ENCODE measurements at regions not wholly inside any gene's neighbourhood (a gene's known extent, or its start where the extent isn't known, plus 50 kb on each side); places are given as distances from the start of the nearest gene placed in this dataset.

DNA sequence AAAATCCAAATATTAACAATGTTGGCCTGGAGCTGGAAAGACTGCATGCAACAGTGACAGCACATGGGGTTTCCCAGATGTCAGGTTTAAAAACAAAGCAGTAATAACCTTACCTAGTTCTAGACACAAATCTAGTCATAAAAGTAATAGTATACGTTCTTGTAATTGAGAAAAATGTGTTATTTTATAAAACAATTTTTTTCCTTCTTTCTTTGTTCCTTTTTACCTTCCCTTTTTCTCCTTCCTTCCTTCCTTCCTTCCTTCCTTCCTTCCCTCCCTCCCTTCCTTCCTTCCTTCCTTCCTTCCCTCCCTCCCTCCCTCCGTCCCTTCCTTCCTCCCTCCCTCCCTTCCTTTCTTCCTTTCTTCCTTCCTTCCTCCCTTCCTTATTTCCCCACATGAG is 242.7 kb upstream of the PDE10A start:
- no peak for DNase-seq

DNA sequence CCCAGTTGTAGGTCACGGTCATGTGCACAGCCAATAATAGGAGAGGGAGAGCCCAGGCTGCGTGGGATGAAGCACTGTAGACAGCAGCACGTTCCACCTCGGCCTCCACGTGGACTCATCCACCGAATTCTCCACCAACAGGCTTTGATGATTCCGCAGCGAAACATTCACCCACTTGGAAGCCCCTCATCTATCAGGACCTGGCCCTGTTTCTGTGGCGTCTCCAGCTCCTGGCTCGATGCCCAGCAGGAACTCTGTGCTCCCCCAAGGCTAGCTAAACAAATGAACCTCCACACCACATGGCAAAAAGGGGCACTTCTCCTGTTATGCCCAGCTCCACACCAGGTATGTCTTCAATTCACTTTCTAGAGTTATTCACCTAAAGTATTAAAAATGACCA is 237.9 kb upstream of the PDE10A start:
- DNase-seq = no peak

DNA sequence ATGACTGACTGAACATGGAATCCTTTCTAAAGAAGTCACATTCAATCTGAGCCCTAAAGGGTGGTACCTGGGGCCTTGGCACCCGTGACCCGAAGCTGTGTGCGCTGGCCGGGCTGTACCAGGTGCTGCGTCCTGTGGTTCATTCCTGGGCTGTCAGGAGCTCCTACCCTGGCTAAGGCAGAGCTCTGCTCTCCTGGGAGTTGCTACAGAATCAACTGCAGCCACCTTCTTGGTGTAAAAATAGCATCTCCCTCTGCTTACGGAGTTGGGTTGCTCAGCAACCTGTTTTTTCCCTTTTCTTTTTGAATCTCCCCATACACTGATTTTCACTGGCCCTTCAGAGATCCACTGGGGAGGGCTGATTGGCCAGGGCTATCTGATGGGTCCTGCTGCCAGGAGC is 236.6 kb upstream of the PDE10A start:
- no peak for DNase-seq

DNA sequence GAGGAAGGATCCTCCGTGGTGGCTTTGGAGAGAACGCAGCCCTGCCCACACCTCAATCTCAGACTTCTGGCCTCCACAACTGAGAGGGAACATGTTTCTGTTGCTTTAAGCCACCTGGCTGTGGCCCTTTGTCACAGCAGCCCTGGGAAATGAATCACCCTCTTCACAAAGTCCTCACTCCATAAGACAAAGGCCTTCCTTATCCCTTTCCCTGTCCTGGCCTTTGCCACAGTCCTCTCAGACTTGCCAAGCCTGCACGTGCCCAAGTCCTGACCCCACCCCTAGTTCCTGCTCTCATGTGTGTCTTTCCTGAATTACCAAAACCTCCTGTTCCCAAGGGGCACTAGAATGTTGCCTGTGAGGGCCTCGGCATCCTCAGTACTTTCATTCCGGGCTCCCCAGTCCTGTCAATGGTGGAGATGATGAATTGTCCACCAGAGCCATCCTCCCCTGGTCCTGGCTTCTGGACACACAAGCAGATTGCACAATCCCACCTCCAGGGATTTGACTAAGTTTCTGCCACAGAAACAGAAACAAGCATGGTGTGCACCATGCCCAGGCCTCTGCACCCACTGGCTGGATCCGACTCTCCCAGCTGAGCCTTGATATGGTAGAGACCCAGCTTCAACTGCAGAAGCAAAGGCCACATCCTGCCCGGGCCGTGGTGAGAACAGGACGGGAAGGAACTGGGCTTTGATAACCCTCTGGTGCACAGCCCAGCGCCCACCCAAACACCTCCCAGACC is 232.6 kb upstream of the PDE10A start:
- DNase-seq = no peak

DNA sequence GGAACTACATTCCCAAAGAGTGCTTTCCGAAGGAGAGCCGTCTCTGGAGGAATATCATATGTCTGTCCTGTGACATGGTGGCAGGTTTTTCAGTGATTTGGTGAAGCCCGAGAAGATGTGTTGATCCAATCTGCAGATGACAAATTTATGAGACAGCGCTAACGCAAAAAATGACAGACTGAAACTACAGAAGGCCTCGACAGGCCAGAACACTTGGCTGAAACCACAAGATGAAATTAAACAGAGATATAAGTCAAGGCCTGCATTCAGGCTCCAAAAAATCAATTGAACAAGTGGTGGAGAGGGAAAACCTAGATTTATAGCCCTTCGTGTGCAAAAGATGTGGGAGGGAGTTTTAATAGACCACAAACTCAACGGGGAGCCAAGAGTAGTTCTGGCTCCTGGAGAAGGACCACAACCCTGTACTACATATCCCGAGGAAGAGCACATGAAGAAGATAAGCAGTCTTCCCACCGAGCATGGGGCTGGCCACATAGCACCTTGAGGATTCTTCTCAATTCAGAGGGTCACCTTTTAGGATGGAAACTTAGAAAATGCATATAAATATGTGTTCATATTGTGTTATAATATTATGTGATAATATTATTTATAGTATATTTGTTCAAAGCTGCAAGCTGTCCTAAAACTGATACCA is 231.3 kb upstream of the PDE10A start:
- no peak for DNase-seq

DNA sequence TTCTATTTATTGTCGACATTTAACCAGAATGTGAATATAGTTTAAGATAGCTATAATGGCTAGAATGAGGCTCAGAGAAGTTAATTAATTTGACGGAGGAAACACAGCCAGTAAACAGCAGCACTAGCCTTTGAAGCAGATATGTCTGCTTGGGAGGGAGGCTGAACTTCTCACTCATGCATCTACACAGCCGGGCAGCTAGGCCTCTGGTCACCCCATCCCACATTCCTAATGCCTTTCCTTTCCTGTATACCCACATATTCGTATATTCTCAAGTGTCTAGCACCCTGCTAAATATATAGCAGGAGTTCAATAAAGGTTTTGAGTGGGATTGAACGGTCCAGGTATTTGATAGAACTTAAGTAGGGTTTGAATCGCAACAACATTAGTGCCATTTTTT is 230.4 kb upstream of the PDE10A start:
- DNase-seq = no peak

DNA sequence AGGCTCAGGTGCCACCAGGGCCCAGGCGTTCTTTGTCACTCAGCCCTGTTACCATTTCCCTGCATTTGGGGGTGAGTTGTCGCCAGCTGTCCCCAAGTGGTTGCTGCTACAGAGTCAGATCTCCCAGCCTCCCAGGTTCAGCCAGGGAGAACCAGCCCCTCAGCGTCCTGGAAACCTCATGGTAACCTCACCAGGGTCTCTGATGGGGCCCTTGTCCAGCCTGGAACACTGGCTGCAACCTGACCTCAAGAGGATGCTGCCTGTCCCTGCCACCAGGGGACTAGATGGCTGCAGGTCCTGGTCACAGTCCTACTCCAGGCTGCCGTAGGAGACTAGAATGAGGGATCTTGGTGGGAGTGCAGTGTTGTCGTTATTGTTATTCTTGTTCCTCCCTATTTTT is 228.3 kb upstream of the PDE10A start:
- DNase-seq = no peak

DNA sequence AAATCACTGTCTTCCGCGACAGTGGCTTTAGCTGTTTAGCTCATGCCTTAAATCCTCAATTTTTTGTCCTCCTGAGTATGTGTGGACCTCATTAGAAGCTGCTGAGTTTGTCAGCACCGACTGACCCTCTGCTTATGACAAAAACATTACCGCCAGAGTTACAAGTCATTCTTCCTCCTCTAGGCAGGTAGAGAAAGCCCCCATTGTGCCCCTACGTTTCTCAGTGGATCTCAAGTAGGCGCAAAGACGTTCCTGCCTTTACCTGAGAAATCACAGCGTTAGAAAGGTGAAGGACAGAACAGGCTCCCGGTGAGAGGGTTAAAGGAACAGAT is 227.3 kb upstream of the PDE10A start:
- DNase-seq = no peak

DNA sequence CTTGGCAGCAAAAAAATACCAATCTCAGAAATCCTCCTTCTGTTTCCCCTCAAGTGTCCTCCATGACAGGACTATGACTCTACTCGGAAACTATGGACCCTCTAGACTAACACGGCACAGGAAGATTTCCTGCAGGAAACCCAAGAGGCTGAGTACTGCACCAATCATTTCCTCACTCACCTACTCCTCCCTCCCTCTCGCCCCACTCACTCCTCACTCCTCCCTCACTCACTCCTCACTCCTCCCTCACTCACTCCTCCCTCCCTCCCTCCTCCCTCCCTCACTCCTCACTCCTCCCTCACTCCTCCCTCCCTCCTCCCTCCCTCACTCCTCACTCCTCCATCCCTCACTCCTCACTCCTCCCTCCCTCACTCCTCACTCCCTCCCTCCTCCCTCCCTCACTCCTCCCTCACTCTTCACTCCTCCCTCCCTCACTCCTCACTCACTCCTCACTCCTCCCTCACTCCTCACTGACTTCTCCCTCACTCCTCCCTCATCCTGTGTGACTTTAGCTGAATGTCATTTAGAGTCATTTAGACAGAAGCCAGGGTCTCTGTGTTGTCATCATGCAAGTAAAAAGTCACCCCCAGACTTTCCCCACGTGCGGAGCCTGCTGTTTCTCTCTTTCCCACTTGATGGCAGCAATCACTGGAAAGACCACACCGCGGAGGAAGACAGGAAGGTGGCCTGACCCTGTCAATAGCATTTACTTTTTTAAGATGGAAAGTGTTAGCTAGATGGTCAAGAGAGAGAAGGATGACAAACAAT is 226.8 kb upstream of the PDE10A start:
- DNase-seq = no peak

DNA sequence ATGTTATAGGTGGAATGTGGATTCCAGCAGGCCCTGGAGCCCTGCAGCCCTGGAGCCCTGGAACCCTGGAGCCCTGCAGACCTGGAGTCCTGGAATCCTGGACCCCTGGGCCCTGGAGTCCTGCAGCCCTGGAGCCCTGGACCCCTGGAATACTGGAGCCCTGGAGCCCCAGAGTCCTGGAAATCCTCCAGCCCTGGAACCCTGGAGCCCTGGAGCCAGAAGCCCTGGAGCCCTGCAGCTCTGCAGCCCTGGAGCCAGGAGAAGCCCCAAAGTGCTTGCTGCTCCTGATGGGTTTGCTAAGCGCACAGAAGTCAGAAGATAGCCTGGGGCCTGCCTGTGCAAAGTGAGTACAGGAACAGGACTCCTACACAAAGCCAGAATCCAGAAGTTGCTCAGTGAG is 223.1 kb upstream of the PDE10A start:
- DNase-seq = no peak

DNA sequence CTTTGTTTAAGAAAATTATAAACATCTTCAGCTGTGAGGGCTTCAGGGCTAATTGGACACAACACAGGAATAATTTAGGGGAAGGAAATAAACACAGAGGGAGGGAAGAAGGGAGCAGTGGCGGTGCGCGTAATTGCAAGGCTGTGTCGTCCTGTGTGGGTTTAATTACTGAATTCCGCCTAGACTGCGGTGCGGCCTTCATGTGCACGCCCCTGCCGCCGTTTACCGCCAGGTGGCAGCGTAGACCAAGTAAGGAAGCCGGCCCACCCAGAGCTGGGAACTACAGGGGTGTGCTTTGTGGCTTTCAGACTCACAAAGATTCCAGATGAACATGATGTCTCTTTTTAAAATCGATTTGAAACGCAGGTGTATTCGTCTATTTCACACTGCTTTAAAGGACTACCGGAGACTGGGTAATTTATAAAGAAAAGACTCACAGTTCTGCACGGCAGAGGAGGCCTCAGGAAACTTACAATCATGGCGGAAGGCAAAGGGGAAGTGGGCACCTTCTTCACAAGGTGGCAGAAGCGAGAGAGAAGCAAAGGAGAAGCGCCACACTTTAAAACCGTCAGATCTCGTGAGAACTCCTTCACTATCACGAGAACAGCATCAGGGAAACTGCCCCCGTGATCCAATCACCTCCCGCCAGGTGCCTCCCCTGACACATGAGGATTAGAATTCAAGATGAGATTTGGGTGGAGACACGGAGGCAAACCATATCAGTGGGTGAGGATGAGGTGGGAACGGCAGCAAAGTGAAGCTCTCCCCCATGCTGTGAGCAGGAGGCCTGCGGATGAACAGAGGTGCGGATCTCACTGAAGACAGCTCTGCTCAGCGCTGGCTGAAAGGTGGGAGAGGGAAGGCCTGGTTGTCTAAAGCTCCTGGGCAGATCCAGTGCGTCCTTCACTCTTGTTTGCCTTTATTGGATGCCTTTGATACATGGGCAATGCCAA is 222.0 kb upstream of the PDE10A start:
- peak; percentile 54 to 70 for DNase-seq

DNA sequence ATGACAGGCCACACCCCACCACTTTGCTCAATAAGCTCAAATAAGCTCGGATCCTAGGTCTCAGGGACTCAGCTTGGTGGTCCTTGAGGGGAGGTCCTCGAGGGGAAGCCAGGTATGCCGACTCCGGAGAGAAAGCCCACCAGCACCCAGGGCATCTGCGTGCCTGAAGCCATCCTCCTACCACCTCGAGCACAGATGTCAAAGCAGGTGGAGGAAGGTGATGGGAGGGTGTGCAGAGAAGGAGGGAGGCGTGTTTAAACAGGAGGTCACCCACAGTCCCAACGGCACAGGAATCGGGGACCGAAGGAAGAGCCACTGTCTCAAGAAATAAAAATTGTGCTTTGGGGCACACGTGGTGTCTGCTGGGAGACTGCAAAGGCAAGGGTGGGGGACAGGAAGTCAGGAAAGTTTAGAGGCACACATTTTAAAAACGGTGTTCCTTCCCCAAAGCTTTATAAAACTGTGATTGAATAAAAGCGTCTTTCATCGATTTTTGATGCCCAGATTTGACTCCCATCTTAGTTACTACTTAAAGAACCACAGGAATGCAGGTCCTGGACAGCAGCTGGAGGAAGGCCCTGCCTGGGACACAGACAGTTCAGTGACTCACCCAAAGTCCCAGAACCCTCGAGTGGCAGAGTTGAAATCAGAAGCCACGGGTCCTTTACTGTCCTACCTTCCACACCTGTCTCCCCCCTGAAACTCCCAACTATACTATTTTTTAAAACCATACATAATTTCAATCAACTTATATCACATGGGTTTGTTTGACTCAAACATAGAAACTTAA is 221.0 kb upstream of the PDE10A start:
- DNase-seq = no peak

DNA sequence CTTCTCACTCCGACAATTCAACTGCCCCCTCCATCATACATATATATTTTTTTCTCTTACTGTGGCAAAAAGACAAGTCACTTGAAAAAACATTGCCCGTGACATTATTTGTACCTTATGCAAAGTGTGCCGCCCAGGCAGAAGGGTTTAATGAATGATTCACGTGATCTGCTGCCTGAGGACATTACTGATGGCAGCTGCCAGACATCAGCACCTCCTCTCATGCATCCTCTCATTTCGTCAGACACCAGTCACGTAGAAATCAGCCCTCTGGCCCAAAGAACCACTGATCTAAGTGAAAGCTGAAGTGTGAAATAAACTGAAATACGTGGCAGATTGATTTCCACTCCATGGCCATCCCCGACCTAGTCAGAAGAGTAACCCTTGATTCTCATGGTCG is 218.8 kb upstream of the PDE10A start:
- DNase-seq = no peak

DNA sequence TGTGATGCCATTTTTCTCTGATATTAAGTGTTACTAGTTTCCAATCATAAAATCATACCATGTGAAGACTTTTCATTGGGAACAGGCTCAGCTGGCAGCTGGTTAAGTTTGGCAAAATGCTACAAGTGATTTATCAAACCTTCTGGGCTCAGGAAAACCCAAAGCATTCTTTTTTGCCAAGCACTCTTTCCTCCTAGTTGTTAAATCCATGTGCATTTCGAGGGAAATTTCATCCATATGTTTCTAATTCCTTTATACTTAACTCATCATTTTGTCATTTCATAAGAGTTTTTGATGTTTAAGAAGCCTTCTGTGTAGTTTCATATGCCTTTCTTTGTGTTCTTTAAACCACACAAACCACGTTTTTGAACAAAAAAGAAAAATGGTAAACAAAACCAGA is 217.6 kb upstream of the PDE10A start:
- DNase-seq = no peak

DNA sequence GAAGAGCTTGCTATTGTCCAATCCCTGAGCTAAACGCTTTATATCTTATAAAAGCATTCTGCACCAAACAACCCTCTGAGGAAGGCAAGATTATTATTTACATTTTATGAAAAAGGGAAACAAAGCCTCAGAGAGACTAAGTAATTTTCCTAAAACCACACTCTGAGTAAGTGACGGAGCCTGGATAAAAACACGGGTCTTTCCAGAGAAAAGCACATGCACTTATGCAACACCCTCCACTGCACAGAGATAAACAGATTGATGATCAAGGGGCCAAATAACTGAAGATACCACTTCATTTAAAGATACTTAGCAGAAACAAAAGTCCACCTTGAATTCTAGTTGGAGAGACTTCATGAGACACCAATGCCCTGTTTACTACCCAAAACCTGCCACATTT is 214.7 kb upstream of the PDE10A start:
- DNase-seq = no peak

DNA sequence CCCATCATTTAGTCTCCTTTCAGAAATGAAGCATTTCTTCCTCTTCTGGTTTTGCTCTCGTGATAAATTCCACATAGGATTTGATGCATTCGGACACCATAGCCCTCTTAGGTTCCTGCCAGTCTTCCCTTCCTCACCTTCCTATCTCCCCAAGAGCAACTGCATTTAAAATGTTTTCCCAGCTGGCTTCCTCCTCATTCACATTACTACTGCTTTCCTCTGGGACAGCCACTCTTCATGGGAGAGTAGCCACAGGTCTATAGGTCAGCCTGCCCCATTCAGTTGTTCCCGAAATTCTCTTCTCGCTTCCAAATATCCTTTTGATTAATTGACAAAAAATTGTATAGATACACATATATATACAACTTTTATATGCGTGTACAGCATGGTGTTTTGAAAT is 214.2 kb upstream of the PDE10A start:
- no peak for DNase-seq

DNA sequence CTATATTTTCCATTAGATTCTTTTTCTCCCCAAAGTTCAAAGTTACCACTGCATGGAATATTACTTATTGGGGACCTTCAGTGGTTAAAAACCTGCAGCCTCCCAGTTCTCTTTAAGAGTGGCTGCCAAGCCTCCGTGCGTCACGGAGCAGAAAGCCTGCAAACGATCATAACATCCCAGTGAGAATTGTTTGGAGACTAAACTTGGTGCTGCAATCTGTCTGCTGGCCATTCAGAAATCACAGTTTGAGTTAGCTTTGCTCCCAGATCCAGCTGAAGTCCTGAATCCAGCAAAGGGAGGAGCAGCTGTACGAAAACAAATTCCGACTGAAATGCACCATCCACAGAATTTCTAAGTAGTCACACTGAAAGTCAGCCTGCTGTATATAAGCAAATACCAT is 213.5 kb upstream of the PDE10A start:
- DNase-seq = no peak

DNA sequence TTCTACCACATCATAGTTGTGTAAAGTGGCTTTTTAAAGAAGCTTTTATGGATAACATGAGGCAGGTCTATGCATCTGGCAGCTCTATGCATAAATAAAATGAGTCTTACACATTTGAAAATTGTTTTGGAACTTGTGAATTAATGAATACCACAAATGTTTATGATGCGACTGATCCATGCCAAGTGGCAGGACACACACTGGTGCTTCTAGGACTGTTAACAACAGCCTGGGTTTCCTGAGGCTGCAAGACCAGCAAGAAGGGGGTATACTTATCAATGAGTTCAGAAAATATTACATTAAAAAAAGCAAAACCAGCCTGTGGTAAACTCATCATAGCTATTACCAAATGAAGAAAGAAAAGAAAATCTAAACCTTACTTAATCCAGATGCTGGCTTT is 212.9 kb upstream of the PDE10A start:
- DNase-seq = no peak

DNA sequence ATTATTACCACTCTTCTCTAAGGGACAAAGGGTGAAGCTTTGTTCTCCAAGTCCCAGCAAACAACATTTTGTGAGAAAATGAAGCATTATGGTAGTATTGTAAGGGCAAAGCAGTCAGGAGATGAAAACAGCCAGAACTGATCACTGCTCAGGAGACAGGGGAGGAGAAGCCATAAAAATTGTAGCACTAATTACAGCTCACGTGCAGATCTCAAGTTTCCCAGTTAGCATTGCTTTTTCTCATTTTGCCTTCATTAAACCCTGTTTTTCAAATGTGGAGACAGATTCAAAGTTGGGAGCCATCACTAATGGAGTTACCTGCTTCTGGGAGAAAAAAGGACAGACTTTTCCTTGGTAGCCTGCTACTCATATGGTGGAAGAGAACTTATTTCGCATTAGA is 210.9 kb upstream of the PDE10A start:
- no peak for DNase-seq

DNA sequence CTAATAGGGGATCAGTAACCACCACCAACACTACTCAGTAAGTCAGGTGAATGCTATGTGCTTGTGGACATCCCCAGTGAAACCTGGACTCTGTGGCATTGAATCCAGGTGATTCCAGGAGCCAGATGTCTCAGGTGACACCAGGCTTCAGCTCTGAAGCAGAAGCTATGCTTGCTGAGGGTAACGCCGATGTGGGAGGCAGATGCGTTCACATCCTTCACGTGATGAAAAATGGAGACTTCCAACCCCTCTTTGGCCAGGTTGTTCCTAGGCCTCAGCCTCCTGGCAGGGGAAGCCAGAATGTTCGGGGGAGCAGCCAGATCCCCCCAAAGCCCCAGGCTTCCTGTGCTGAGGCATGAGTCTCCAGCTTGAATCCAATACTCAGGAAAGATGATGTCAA is 209.8 kb upstream of the PDE10A start:
- no peak for DNase-seq

DNA sequence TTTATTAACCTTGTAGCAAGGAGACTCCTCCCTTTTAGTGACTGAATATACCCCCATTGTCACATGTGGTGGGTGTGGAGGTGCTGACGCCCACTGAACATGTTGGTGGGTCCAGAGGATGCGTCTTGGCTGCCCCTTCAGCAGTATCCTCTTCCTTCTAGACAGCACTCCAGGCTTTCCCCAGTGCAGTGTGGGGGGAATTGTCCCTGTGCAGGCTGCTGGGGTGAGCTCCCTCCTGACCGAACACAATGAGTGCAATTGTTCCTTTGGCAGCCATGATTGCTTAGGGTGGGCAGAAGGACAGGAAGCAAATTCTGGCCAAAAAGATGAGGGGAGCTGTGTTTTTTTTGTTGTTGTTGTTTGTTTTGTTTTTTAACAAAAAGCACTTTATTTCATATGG is 209.3 kb upstream of the PDE10A start:
- no peak for DNase-seq

DNA sequence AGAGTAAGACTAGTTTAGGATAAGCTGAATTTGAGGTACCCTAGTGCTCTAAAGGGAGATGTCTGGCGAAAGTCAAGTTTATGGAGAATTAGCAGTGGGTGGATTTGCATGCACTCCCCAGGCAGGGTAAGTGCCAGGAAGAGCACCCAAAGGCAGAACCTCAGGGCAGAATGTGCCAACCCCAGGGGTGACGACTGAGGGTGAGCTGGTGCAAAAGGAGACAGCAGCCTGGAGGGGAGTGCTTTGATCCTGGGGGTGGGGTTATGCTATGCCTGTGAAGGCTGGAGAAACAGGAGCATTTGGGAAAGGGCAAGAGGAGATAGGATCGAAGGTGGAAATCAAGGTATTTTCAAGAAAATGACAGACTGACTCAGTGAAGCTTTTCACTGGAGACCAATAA is 208.5 kb upstream of the PDE10A start:
- no peak for DNase-seq

Data from stimulated activated CD4-positive, alpha-beta T cell treated with anti-CD3 and anti-CD28 coated beads, Interleukin-4, amount 100 ng/mL, for 4 hours (primary cell).